Right lung (tissue), 2 donors: ENCODE measurements at regions not wholly inside any gene's neighbourhood (a gene's known extent, or its start where the extent isn't known, plus 50 kb on each side); places are given as distances from the start of the nearest gene placed in this dataset.
A peak's percentile ranks its signal among the peaks of the same experiment; 100 is the strongest.

ENCODE experiments used
- DNase-seq, 2 donors: peaks; one replicate each; pipeline ENCODE4 v3.0.0-alpha.2; 2013

- no peak for DNase-seq
These were observed 130.6 kb downstream of the EDN3 start for GRCh38 chr20:59431014-59431413.

- no peak for DNase-seq
These were observed 134.5 kb downstream of the EDN3 start for GRCh38 chr20:59434960-59435359.

- no peak for DNase-seq
These were observed 135.1 kb downstream of the EDN3 start for GRCh38 chr20:59435518-59435917.

GRCh38 chr20:59437601-59438031 lies 137.2 kb downstream of the EDN3 start:
- no peak for DNase-seq

- DNase-seq: no peak
These were observed 137.8 kb downstream of the EDN3 start for GRCh38 chr20:59438201-59438600.

- no peak for DNase-seq
These were observed 138.8 kb downstream of the EDN3 start for GRCh38 chr20:59439243-59439642.

DNA sequence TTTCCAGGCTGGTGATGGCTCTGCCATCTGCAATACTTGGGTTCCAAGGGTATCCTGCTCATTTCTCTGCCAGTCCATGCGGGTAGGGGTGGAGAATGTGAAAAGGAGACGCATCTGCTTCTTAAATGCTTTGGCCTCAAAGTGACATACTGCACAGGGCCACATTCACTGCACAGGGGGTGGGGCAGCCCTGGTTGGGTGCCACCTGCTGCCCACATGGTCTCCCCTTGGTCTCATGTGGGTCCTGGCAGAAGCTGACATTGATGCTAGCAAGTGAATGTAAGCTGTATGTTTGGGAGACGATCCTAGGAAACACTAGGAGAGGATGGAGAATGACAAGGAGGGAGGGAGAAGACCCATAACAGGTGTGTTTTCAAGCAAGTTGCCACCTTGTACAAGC lies 140.9 kb downstream of the EDN3 start:
- no peak for DNase-seq

GRCh38 chr20:59441860-59442810 lies 141.7 kb downstream of the EDN3 start:
- no peak for DNase-seq

GRCh38 chr20:59443550-59443949 lies 143.1 kb downstream of the EDN3 start:
- no peak for DNase-seq

- no peak for DNase-seq
These were observed 146.0 kb downstream of the EDN3 start for GRCh38 chr20:59446376-59446775.

DNA sequence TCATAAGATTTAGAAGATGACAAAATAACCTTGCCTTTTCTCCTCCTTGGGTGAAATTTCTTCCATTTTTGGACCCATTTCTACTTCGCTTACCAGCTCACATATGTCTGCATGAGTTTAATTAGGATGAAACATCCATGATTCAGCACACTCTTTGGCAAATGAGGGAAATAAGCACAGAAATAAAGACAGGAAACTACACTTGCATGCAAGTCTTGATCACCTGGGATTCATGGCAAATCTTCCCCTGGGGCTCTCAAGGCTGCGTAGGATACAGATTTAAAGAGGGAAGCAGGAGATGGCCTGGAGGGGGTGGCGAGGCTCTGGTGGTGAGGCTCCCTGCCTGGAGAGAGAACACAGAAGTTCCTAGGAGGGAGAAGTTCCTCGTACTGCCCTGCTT lies 147.8 kb downstream of the EDN3 start:
- DNase-seq: no peak

GRCh38 chr20:59448851-59449444 lies 148.5 kb downstream of the EDN3 start:
- no peak for DNase-seq

GRCh38 chr20:59451066-59451630 lies 150.7 kb downstream of the EDN3 start:
- DNase-seq: no peak

- peak; percentile 28 to 48 for DNase-seq
These were observed 151.2 kb downstream of the EDN3 start for GRCh38 chr20:59451641-59452040.

- no peak for DNase-seq
These were observed 151.5 kb upstream of the PHACTR3 start for GRCh38 chr20:59452856-59453255.

- DNase-seq: peak; percentile 47 to 55
These were observed 150.4 kb upstream of the PHACTR3 start for GRCh38 chr20:59453759-59454560.

- DNase-seq: peak; percentile 38 to 52
These were observed 148.7 kb upstream of the PHACTR3 start for GRCh38 chr20:59455402-59456341.

DNA sequence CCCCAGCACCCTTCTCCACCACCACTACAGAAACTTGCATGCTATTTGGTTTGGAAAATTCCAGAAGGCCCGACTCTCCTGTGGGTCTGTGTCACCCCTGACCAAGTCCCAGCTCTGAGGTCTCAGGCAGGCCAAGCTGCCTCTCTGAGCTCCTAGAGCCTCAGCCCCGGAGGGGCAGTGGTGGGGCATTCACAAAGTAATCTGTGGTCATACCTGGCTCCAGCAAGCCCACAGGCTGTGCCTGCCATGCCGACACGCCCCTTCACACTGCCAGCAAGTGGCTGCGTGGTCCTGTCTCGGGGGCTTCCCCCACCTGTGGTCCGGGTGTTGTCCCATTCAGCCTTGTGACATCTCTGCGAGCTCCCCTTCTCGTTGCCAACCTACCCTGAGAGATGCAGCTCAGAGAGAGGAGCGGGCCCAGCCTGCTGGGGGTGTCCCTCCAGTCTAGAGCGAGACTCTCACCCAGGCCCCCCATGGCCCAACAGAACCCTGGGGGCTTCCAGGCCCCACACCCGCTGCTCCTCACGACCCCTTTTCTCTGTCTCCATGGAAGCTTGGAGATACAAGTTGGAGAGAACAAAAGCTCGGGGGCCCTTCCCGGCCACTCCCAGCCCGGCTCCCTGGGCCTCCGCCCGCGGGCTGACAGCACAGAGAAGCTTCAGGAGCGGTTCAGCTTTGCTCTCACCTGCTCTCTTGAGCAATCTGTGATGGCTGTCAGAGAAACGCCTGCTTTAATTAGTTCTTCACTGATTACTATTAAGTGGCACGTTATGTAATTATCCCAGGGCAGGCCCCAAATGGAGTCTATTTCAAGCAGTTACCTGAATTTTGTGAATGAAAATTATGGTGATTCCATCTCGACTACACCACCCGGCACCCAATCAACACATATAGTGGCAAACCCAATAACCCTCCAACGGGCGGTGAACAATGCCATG lies 147.7 kb upstream of the PHACTR3 start:
- no peak for DNase-seq

DNA sequence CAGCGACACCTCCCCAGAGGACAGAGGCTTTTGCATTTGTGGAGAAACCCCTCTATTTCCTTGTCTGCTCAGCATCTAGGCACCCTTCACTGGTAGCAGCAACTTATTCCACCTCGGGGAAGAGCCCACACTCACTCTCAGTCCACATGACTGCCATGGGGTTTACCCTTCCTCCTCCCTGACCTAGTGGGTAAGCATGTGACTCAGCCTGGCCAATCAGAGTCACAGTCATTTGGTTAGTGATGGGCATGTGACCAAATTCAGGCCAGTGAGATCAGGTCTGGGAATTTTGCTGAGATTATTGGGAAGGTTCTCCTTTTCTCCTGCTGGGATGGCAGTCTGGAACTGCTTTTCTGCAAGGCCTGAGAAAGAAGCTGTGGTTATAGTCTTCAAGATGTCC lies 145.7 kb upstream of the PHACTR3 start:
- no peak for DNase-seq

- no peak for DNase-seq
These were observed 144.8 kb upstream of the PHACTR3 start for GRCh38 chr20:59459586-59459985.
